K562 (cell line): ENCODE measurements at regions not wholly inside any gene's neighbourhood (a gene's known extent, or its start where the extent isn't known, plus 50 kb on each side); places are given as distances from the start of the nearest gene placed in this dataset.

ENCODE experiments used
- ATAC-seq: fragments of 200-7000 bp; cut with Tn5 transposase; 3 replicates; pipeline ENCODE4 v1.9.1; 2020; ENCODE audit warnings: moderate library complexity
- BruUV-seq: library from RNA; stranded (reverse); fragments of 400-500 nt; replicated peaks from 2 replicates; lab custom pipeline; 2021; lab: Mats Ljungman, UMichigan
- CTCF ChIA-PET: fragments of 300-600 bp; formaldehyde crosslinking; extraction: SDS; loops from one replicate; lab custom pipeline; 2021; ENCODE audit warnings: low intra/inter-chr PET ratio; lab: Yijun Ruan, JAX
- POLR2A ChIA-PET: fragments of 300-600, 350-650 bp; sonication (Branson Sonifier 250); formaldehyde crosslinking; extraction: SDS; loops from one replicate; lab custom pipeline; 2021; ENCODE audit warnings: antibody characterized with exemption, inconsistent platforms; lab: Yijun Ruan, JAX
- DNase-seq, 4 experiments: peaks; one replicate each; pipeline versions ENCODE4 v3.0.0 to v3.0.0-alpha.2; 2011 to 2018; ENCODE audit warnings: low spot score in 3 of 4, mixed read lengths in 3 of 4; ENCODE audit errors: extremely low read depth in 1 of 4
- FAIRE-seq: peaks from 2 replicates; lab custom pipeline; 2011; peaks lifted over from hg19 to GRCh38; lab: Jason Lieb, UNC
- H2AFZ ChIP-seq: 2 replicates; pipeline ENCODE4 v1.6.0; 2011; ENCODE audit warnings: low read depth, low read length, control low read depth, inconsistent platforms
- H3K27ac ChIP-seq: fragments of 200-600 bp; 3 replicates; pipeline ENCODE4 v1.8.0; 2011; ENCODE audit warnings: low read depth, mild to moderate bottlenecking, control low read depth, inconsistent platforms, low read length, moderate library complexity, mixed read lengths; ENCODE audit errors: extremely low read depth
- H3K27me3 ChIP-seq, 2 experiments: fragments of 300-600 bp in 1 of 2; 2 replicates in 1 of 2; 3 replicates in 1 of 2; pipeline versions ENCODE4 v1.6.0 to v1.8.0; 2011; ENCODE audit warnings: inconsistent platforms in 2 of 2, low read length in 2 of 2, mild to moderate bottlenecking in 1 of 2, mixed read lengths in 1 of 2, moderate library complexity in 1 of 2; ENCODE audit not compliant: control insufficient read depth in 2 of 2, insufficient read depth in 2 of 2
- H3K36me3 ChIP-seq: fragments of 300-600 bp; 3 replicates; pipeline ENCODE4 v1.8.0; 2011; ENCODE audit warnings: mild to moderate bottlenecking, low read length, inconsistent platforms; ENCODE audit not compliant: control insufficient read depth, insufficient read depth
- H3K4me1 ChIP-seq, 2 experiments: fragments of 200-600 bp in 1 of 2; replicated peaks in 1 of 2; 2 replicates in 1 of 2; 3 replicates in 1 of 2; pipeline versions ENCODE4 v1.5.1 to v1.8.0; 2011; ENCODE audit warnings: inconsistent platforms in 2 of 2, low read length in 2 of 2, mild to moderate bottlenecking in 1 of 2, mixed read lengths in 1 of 2, moderate library complexity in 1 of 2; ENCODE audit not compliant: control insufficient read depth in 2 of 2, insufficient read depth in 2 of 2
- H3K4me2 ChIP-seq: 2 replicates; pipeline ENCODE4 v1.6.1; 2011; ENCODE audit warnings: low read length, control low read depth, inconsistent platforms, mixed read lengths; ENCODE audit not compliant: insufficient read depth
- H3K4me3 ChIP-seq: fragments of 200-600 bp; sonication (generic), shearing (Covaris generic); 2 replicates; pipeline ENCODE4 v1.5.1; 2016; ENCODE audit warnings: control low read depth, inconsistent platforms
- H3K79me2 ChIP-seq: fragments of 200-600 bp; 3 replicates; pipeline ENCODE4 v1.8.0; 2011; ENCODE audit warnings: low read length, inconsistent platforms; ENCODE audit not compliant: control insufficient read depth, insufficient read depth
- H3K9ac ChIP-seq, 2 experiments: 2 replicates each; pipeline versions ENCODE4 v1.6.0 to v1.6.1; 2011; ENCODE audit warnings: low read depth in 2 of 2, low read length in 2 of 2, control low read depth in 1 of 2, inconsistent platforms in 1 of 2, mild to moderate bottlenecking in 1 of 2, mixed read lengths in 1 of 2; ENCODE audit not compliant: insufficient read depth in 1 of 2
- H3K9me1 ChIP-seq: one replicate; pipeline ENCODE4 v1.6.0; 2011; ENCODE audit warnings: inconsistent platforms, mild to moderate bottlenecking, low read length, moderate library complexity; ENCODE audit not compliant: control insufficient read depth, insufficient read depth
- H3K9me3 ChIP-seq: replicated peaks from 2 replicates; pipeline ENCODE4 v1.5.1; 2011; ENCODE audit warnings: low read depth, low read length, inconsistent platforms; ENCODE audit not compliant: control insufficient read depth, insufficient read depth
- H4K20me1 ChIP-seq: replicated peaks from 2 replicates; pipeline ENCODE4 v1.6.1; 2011; ENCODE audit warnings: low read length, inconsistent platforms, mixed read lengths; ENCODE audit not compliant: control insufficient read depth, insufficient read depth
- CREB5 ChIP-seq: fragments of 250-450 bp; sonication (Bioruptor Pico); IDR thresholded peaks from 2 replicates; pipeline ENCODE4 v1.5.0; 2020; ENCODE audit warnings: mild to moderate bottlenecking
- E2F4 ChIP-seq: sonication (generic); formaldehyde crosslinking; IDR thresholded peaks from 2 replicates; pipeline ENCODE4 v1.8.0; 2022; ENCODE audit warnings: mild to moderate bottlenecking, low read depth, missing genetic modification reagents
- EHMT2 ChIP-seq: fragments of 450-650 bp; IDR thresholded peaks from 2 replicates; pipeline ENCODE4 v1.6.1; 2018; ENCODE audit warnings: antibody characterized with exemption
- ELF2 ChIP-seq: fragments of 250-450 bp; sonication (Bioruptor Pico); IDR thresholded peaks from 2 replicates; pipeline ENCODE4 v1.5.0; 2021; ENCODE audit warnings: mild to moderate bottlenecking
- ILK ChIP-seq: fragments of 450-650 bp; IDR thresholded peaks from 2 replicates; pipeline ENCODE4 v1.6.1; 2016; ENCODE audit warnings: missing genetic modification characterization, low read depth, mild to moderate bottlenecking, missing compliant biosample characterization, moderate library complexity, borderline replicate concordance
- IRF1 ChIP-seq: sonication (generic); formaldehyde crosslinking; IDR thresholded peaks from 2 replicates; pipeline ENCODE4 v1.8.0; 2022; ENCODE audit warnings: missing genetic modification reagents, mild to moderate bottlenecking, borderline replicate concordance
- MCM5 ChIP-seq: fragments of 450-650 bp; IDR thresholded peaks from 2 replicates; pipeline ENCODE4 v1.6.1; 2016; ENCODE audit warnings: low read depth
- POLR2B ChIP-seq: fragments of 450-650 bp; IDR thresholded peaks from 2 replicates; pipeline ENCODE4 v1.6.1; 2018; ENCODE audit warnings: low read depth; ENCODE audit not compliant: partially characterized antibody
- RBM34 ChIP-seq: fragments of 200-400 bp; formaldehyde crosslinking; IDR thresholded peaks from 2 replicates; pipeline ENCODE4 v1.6.1; 2018; ENCODE audit warnings: low read length, borderline replicate concordance; ENCODE audit not compliant: insufficient read depth
- ZC3H8 ChIP-seq: fragments of 450-650 bp; IDR thresholded peaks from 2 replicates; pipeline ENCODE4 v1.6.1; 2017
- ZNF589 ChIP-seq: fragments of 200-800 bp; sonication (Bioruptor generic); IDR thresholded peaks from 2 replicates; pipeline ENCODE4 v1.6.1; 2016; ENCODE audit warnings: low read depth, missing genetic modification characterization, missing compliant biosample characterization
- WGBS: fragments of 100-300 bp; shearing (Covaris generic); methylation state at CpG from one replicate; pipeline ENCODE4 v1.1.6; 2016; ENCODE audit warnings: low coverage, mixed read lengths; ENCODE audit not compliant: insufficient coverage; ENCODE audit errors: missing lambda C conversion rate; 5-methylcytosine and 5-hydroxymethylcytosine counted together
- in situ Hi-C: fragments of 300-500 bp; cut with MboI; formaldehyde crosslinking; loops from 4 replicates; pipeline ENCODE4 v1.15.0; 2018; ENCODE audit warnings: inconsistent platforms, mixed read lengths
- intact Hi-C: fragments of 100-400 bp; cut with micrococcal nuclease; formaldehyde crosslinking; loops from 2 replicates; pipeline ENCODE4 v1.14.2; 2022
- TF ChIP-seq, protein P1 (sequence below): IDR thresholded peaks from 2 replicates; pipeline ENCODE4 v1.6.1; 2012; ENCODE audit warnings: low read depth, low read length, improper control_type of control experiment, borderline replicate concordance
- TF ChIP-seq, protein P2 (sequence below): sonication (generic); formaldehyde crosslinking; IDR thresholded peaks from 2 replicates; pipeline ENCODE4 v1.9.0; 2022; ENCODE audit warnings: mild to moderate bottlenecking, missing genetic modification reagents
- TF ChIP-seq, protein P3 (sequence below): sonication (generic); formaldehyde crosslinking; IDR thresholded peaks from 2 replicates; pipeline ENCODE4 v1.8.0; 2022; ENCODE audit warnings: mild to moderate bottlenecking, missing genetic modification reagents

GRCh38 chr11:28447226-28447625, 339.0 kb downstream of the METTL15 start:
- no peaks in the 10 kb centered on the region for H3K36me3 ChIP-seq
- H3K4me1 ChIP-seq = no peaks in the 10 kb centered on the region
- H3K9me1 ChIP-seq = no peaks in the 10 kb centered on the region
- no peak for DNase-seq
- CTCF ChIA-PET = no interaction called here
- H2AFZ ChIP-seq = no peak overlapping the region
- H4K20me1 ChIP-seq = no peaks in the 10 kb centered on the region
- no peak for FAIRE-seq
- POLR2A ChIA-PET = no interaction called here
- H3K4me3 ChIP-seq = no peak overlapping the region
- 0% methylated on average over 1 of the region's 1 CpG for WGBS
- no peaks in the 10 kb centered on the region for H3K9me3 ChIP-seq
- in situ Hi-C loops (no loop called here), intact Hi-C loops (no loop called here)
- no peak for ATAC-seq
- H3K79me2 ChIP-seq = no peaks in the 10 kb centered on the region
- H3K9ac ChIP-seq = no peak overlapping the region
- H3K27ac ChIP-seq = no peak overlapping the region
- no peaks in the 10 kb centered on the region for H3K27me3 ChIP-seq
- BruUV-seq = no TSS peak
- no peak overlapping the region for H3K4me2 ChIP-seq
- TF ChIP-seq, protein P1, sequence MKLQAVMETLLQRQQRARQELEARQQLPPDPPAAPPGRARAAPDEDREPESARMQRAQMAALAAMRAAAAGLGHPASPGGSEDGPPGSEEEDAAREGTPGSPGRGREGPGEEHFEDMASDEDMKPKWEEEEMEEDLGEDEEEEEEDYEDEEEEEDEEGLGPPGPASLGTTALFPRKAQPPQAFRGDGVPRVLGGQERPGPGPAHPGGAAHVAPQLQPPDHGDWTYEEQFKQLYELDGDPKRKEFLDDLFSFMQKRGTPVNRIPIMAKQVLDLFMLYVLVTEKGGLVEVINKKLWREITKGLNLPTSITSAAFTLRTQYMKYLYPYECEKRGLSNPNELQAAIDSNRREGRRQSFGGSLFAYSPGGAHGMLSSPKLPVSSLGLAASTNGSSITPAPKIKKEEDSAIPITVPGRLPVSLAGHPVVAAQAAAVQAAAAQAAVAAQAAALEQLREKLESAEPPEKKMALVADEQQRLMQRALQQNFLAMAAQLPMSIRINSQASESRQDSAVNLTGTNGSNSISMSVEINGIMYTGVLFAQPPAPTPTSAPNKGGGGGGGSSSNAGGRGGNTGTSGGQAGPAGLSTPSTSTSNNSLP = no peak
- TF ChIP-seq ZC3H8 (no peak), RBM34 (no peak), MCM5 (no peak), IRF1 (CRISPR knock-in tag) (no peak), CREB5 (CRISPR knock-in tag) (no peak), ELF2 (CRISPR knock-in tag) (no peak), ILK (tag) (no peak), EHMT2 (no peak), ZNF589 (CRISPR knock-in tag) (no peak), POLR2B (no peak), E2F4 (no peak)
- TF ChIP-seq, protein P2, sequence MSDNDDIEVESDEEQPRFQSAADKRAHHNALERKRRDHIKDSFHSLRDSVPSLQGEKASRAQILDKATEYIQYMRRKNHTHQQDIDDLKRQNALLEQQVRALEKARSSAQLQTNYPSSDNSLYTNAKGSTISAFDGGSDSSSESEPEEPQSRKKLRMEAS (CRISPR knock-in tag) = no peak
- TF ChIP-seq, protein P3, sequence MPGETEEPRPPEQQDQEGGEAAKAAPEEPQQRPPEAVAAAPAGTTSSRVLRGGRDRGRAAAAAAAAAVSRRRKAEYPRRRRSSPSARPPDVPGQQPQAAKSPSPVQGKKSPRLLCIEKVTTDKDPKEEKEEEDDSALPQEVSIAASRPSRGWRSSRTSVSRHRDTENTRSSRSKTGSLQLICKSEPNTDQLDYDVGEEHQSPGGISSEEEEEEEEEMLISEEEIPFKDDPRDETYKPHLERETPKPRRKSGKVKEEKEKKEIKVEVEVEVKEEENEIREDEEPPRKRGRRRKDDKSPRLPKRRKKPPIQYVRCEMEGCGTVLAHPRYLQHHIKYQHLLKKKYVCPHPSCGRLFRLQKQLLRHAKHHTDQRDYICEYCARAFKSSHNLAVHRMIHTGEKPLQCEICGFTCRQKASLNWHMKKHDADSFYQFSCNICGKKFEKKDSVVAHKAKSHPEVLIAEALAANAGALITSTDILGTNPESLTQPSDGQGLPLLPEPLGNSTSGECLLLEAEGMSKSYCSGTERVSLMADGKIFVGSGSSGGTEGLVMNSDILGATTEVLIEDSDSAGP (CRISPR knock-in tag) = no peak
